BJ (cell line): ENCODE measurements at regions not wholly inside any gene's neighbourhood (a gene's known extent, or its start where the extent isn't known, plus 50 kb on each side); places are given as distances from the start of the nearest gene placed in this dataset.

Experiments used
- CTCF ChIA-PET: fragments of 350-600 bp; formaldehyde crosslinking; extraction: SDS; loops from one replicate; lab custom pipeline; 2021; ENCODE audit warnings: antibody characterized with exemption, inconsistent platforms; lab: Yijun Ruan, JAX
- POLR2A ChIA-PET: fragments of 300-600 bp; sonication (Branson Sonifier 250); formaldehyde crosslinking; extraction: SDS; loops from one replicate; lab custom pipeline; 2021; ENCODE audit warnings: antibody characterized with exemption; lab: Charles Lee
- DNase-seq: peaks from one replicate; pipeline ENCODE4 v3.0.0-alpha.2; 2011; ENCODE audit warnings: low read depth
- H3K27me3 ChIP-seq: 2 replicates; pipeline ENCODE4 v1.6.0; 2011; ENCODE audit warnings: low read length; ENCODE audit not compliant: control insufficient read depth, insufficient read depth
- H3K36me3 ChIP-seq: 2 replicates; pipeline ENCODE4 v1.5.1; 2011; ENCODE audit warnings: low read length; ENCODE audit not compliant: control insufficient read depth, insufficient read depth
- H3K4me3 ChIP-seq: 2 replicates; pipeline ENCODE4 v1.5.1; 2011; ENCODE audit warnings: low read depth, mild to moderate bottlenecking, control low read depth, low read length
- TF ChIP-seq, protein P1 (sequence below): IDR thresholded peaks from 2 replicates; pipeline ENCODE4 v1.5.1; 2011; ENCODE audit warnings: low read depth, mild to moderate bottlenecking, control low read depth, inconsistent platforms, low read length, moderate library complexity; ENCODE audit not compliant: insufficient read depth

- no peak overlapping the region for H3K4me3 ChIP-seq
- no peak for DNase-seq
- ChIA-PET CTCF (no interaction called here), POLR2A (no interaction called here)
- no peaks in the 10 kb centered on the region for H3K36me3 ChIP-seq
- TF ChIP-seq, protein P1, sequence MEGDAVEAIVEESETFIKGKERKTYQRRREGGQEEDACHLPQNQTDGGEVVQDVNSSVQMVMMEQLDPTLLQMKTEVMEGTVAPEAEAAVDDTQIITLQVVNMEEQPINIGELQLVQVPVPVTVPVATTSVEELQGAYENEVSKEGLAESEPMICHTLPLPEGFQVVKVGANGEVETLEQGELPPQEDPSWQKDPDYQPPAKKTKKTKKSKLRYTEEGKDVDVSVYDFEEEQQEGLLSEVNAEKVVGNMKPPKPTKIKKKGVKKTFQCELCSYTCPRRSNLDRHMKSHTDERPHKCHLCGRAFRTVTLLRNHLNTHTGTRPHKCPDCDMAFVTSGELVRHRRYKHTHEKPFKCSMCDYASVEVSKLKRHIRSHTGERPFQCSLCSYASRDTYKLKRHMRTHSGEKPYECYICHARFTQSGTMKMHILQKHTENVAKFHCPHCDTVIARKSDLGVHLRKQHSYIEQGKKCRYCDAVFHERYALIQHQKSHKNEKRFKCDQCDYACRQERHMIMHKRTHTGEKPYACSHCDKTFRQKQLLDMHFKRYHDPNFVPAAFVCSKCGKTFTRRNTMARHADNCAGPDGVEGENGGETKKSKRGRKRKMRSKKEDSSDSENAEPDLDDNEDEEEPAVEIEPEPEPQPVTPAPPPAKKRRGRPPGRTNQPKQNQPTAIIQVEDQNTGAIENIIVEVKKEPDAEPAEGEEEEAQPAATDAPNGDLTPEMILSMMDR, result no peak
- H3K27me3 ChIP-seq, result no peaks in the 10 kb centered on the region
These were observed 126.7 kb upstream of the NSMCE3 start for GRCh38 chr15:29396176-29396811.

DNA sequence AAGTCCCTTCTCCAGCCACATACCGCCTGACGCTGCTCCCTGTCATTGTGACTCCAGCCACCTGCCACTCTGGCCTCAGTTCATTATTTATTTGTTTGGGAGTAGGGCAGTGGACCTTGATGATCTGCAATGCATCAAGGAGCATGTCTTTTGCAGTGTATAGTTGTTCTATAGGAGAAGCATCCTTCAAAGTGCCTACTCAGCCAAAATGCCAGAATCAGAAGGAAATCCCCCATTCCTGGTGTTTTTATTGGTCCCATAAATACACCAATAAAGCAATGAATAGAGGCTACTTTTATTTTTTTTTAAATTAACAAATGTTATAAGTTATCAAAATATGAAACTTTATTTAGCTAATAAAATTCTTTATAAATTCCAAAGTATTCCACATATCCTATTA, 123.8 kb upstream of the NSMCE3 start:
- no peaks in the 10 kb centered on the region for H3K36me3 ChIP-seq
- no peak overlapping the region for H3K4me3 ChIP-seq
- TF ChIP-seq, protein P1, result no peak
- ChIA-PET POLR2A (no interaction called here), CTCF (no interaction called here)
- no peak for DNase-seq
- no peaks in the 10 kb centered on the region for H3K27me3 ChIP-seq

GRCh38 chr15:29392358-29392757, 122.7 kb upstream of the NSMCE3 start:
- CTCF ChIA-PET, result no interaction called here
- H3K27me3 ChIP-seq, result no peaks in the 10 kb centered on the region
- H3K36me3 ChIP-seq, result no peaks in the 10 kb centered on the region
- no peak for DNase-seq
- no peak overlapping the region for H3K4me3 ChIP-seq
- POLR2A ChIA-PET, result no interaction called here
- TF ChIP-seq, protein P1, result no peak

GRCh38 chr15:29390051-29390450, 120.4 kb upstream of the NSMCE3 start:
- no peaks in the 10 kb centered on the region for H3K27me3 ChIP-seq
- H3K36me3 ChIP-seq, result no peaks in the 10 kb centered on the region
- CTCF ChIA-PET, result interaction anchor here (1.1 kb wide), 1 partner anchor 26 kb away, joined by 3 read pairs; no protein-coding TSS in a partner anchor
- TF ChIP-seq, protein P1, result no peak
- no peak for DNase-seq
- H3K4me3 ChIP-seq, result no peak overlapping the region
- POLR2A ChIA-PET, result no interaction called here

- H3K36me3 ChIP-seq, result no peaks in the 10 kb centered on the region
- no peaks in the 10 kb centered on the region for H3K27me3 ChIP-seq
- ChIA-PET CTCF (no interaction called here), POLR2A (no interaction called here)
- TF ChIP-seq, protein P1, result no peak
- H3K4me3 ChIP-seq, result no peak overlapping the region
- no peak for DNase-seq
These were observed 116.9 kb upstream of the NSMCE3 start for GRCh38 chr15:29386523-29386922.
